Renal cortex interstitium (tissue), 11 donors: ENCODE measurements at regions not wholly inside any gene's neighbourhood (a gene's known extent, or its start where the extent isn't known, plus 50 kb on each side); places are given as distances from the start of the nearest gene placed in this dataset.

Source experiments
- DNase-seq, 11 donors: peaks; one replicate each; pipeline ENCODE4 v3.0.0-alpha.2; 2013; ENCODE audit warnings: low read depth in 9 of 11, low spot score in 4 of 11; ENCODE audit errors: extremely low read depth in 1 of 11

DNA sequence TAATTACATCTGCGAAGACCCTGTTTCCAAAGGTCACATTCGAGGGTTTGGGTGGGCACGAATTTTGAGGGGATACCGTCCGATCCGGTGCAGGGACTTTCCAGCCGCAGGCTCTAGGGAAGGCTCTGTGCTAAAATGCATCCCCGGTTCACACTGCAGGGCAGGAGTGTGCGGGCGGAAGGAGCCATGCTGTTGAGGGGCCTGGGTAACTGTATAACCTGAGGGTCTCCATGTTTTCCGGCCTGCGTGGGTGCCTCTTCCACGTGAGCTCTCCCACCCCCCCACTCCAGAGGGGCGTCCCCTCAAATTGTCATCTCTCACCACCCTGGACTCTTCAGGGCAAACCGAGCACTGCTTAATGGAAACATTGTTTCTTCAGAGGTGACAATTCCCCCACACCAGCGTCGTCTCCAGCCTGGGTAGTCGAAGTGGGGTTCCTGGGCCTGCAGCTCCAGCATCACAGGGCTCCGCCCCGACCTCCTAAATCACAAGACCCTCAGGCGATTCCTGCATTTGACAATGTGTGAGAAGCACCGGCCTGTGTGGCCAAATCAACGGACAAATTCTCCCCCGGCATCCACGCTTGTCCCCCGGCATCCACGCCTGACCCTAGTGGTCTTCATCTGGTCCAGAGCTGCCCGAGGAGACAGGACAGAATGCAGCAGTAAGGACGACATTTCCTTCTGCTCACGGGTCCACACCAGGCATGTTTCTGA, 51.2 kb downstream of the FOXL3 start:
- no peak for DNase-seq

DNA sequence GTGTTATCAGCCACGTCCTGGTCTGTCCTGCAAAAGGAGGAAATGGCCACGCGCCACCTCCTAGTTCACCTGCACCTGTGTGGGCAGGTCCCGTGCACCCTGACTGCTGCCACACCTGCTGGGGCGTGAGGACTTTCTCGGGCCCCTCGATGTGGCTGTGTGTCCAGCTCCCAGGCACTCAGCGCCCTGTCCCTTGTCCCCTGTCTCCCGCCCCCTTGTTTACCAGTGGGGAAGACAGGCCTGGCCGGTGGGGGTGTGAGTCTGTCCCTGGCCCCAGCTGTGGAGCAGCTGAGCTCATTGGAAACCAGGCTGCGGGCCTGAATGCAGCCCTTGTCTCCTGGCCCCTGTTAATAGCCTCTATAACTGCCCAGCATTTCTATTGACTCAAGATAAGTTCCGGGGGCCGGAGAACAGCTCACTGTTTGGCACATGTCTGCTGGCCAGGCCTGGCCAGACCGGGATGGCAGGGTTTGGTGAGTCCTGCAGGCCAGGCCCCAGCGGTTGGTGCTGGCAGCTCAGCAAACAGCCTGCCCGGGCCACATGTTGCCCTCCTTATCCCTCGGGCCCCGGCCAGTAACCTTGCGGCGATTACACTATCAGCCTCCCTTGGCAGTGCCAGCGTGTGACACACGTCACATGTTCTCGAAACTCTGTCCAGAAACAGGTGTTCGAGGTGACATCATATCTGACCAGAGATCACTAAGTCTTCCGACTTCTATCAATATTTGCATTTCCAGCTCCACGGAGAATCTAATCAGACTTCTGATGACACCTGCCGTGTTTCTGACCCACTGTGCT, 52.1 kb downstream of the FOXL3 start:
- no peak for DNase-seq

DNA sequence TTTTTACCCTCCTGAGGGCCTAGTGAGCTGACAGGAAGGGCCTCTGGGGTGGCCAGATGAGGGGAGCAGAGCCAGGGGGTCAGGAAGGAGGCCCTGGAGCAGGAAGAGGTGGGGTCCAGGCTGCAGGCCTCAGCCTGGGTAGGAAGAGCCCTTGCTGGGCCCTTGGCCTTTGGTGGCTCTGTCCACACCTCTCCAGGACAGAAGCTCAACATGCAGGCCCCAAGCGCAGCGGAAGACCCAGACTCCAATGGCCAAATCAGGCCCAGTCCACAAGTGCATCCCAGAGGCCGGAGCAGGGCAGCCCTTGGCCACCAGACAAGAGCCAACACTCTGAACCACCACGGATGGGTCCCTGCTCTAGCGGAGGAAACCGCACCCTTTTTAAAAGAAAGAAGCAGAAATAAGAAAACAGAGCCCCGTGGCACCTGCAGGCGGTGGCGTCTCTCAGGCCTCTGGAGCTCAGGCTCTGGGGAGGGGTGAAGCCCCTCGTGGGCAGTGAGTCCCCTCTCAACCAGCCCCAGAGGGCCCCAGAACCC, 52.8 kb downstream of the FOXL3 start:
- no peak for DNase-seq

DNA sequence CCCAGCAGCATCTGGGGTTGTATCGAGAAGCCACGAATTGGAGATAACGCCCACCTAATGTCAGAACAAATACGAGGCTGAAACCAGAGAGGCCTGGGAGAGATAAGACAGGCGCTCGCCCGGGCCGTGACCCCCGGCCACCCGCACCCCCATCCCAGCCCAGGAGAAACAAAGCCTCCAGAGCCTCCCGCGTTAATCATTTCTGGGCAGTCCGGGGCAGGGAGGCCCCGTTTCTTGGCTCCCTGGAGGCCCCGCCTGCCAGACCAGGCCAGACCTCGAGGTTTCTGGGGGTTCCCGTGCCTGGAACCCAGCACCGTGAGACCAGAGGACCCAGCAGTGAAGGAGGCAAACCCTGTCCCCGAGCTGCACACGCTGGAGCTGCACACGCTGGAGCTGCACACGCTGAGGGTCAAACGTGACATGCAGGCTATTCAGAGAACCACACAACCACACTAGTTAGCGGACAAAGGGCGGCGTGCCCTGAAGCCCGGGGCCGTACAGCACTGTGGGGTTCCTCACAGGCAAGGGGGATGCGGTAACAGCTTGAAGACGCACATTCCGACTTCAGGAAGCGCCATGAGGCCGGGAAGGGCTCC, 53.4 kb downstream of the FOXL3 start:
- DNase-seq: no peak

DNA sequence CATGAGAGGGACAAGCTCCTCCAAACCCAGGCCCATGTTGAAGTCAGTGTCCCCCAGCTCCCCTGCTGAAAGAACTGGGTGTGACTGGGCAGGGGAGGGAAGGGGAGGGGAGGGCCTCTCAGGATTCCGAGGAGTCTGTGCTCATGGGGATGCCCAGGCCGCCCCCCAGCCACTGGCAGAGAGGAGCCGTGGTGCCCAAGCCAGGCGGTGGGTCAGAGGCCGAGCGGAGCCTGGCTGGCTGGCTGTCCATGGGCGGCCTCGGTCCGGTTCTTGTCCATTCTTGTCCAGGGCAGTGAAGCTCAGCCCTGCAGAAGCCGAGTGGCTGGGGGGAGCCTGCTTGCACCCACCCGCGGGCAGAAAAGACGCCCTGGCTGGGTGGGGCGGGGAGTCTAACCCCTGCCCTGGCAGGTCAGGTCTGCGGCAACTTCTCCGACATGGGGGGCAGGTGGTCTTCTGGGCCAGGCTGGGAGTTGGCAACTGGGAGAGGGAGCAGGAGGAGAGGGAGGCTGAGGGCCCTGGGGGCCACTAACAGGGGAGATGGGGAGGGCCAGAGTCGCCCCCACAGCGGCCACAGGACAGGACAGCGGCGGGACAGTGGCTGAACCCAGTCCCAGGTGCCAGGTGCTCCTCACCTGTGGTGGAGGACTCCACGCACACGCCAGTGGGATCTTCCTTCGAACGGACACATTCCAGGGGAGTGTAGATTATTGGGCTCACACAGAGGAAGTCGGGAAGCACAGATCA, 54.1 kb downstream of the FOXL3 start:
- no peak for DNase-seq

DNA sequence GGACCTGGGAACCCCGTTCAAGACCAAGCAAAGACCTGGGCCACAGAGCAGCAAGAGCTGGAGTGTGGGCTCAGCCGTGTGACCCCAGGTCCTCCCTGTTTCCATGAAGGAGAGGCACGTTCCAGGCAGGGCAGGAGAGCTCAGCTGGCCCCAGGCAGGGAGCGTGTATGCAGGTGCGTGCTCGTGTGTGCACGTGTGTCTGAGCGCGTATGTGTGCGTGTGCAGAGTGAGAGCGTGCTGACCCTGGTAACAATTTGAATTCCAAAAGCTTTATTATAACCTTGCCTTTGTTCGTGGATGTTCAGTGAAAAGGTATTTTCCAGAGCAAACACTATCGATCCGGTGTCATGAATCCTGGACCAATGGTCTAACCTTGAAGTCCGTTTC, 54.6 kb downstream of the FOXL3 start:
- no peak for DNase-seq

DNA sequence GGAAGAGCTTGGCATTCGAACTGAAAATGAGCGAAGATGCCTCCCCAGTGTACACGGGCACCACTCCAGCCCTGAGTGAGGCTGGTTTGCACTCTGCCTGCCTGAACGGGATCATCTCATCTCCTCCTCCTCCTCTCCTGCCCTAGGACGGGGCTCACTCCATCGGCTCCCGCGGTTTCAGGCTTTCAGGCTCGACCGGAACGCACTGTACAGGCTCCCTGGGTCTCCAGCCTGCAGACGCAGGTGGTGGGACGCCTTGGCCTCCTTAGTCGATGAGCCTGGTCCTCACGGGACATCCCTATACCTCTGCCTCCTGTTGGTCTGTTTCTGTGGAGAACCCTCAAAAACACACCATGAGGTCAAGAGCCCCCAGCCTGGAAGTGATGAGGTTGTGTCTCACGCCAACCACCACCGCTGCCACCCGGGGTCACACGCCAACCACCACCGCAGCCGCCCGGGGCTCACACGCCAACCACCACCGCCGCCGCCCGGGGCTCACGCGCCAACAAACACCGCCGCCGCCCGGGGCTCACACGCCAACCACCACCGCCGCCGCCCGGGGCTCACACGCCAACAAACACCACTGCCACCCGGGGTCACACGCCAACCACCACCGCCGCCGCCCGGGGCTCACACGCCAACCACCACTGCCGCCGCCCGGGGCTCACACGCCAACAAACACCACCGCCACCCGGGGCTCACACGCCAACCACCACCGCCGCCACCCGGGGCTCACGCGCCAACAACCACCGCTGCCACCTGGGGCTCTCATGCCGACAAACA, 56.3 kb downstream of the FOXL3 start:
- DNase-seq: no peak

DNA sequence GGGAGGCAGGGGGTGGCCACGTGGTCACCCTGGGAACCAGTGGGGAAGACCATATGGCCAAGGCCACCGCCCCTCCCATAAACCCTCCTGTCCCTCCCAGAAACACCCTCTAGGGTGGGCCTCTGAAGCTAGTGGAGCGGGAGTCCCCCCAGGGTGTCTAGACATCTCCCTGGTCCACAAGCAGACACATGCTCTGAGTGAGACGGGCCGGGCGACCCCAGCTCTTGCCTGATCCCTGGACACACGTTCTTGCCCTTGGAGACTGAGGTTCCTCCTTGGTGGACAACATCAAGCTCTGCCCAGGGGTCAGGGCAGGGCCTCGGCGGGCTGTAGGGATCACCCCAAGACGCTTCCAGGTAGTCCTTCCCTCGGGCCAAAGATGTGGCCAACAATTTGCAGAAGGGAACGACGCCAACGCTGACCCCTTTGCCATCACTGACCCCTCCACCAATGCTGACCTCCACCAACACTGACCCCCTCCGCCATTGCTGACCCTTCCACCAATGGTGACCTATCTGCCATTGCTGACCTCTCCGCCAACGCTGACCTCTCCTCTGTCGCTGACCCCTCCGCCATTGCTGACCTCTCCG, 57.1 kb downstream of the FOXL3 start:
- no peak for DNase-seq

DNA sequence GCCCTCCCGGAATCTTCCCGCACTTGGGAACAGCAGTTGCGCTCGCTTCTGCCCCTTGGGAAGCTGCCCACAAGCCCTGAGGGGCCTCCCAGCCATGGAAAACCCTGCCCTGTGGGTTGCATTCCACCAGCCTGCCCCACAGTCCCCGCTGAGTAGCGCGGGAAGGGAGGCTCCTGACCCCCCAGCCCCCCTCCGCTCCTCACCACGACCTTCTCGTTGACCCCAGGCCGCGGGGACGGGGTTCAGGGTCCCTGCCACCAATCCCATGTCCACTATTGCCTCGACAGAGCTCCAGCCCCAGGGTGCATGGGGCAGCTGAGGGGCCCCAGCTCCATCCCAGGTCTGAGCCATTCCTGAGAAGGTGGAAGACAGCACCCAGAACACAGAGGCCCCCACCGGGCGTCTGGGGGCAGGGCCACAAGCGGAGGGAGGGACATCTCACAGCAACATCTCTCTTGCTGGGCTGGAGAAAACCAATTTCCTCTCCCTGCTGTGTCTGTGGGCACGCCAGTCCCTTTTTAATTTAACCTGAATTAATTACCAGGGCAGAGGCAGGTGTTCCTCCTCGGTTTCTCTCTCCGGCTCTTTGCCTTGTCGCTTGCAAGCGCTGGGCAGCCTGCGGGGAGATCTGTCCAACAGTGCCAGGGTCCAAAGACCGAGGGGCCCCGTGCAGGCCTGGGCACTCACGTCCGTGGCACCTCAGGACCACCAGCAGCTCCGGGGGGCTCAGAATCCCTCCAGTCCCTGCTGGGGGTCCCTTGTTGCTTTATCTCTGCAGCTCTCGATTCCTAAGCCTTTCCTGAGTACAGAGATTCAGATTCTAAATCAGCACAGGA, 57.9 kb downstream of the FOXL3 start:
- no peak for DNase-seq

DNA sequence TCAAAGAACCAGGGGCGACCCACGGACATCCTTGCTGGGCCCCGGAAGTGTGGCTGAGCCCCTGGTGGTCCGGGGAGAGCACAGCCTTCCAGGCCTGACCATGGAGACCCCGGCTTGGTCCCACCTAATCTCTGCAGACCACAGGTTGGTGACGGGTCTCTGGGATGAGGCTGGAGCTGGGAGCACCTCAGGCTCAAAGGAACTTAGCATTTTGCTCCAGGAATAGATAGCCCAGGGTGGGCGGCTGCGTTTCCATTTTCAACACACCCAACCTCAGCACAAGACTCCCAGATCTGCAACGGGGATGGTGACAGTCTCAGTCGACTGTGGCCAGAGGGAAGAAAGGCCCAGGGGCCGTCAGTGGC, 58.5 kb downstream of the FOXL3 start:
- DNase-seq: no peak

DNA sequence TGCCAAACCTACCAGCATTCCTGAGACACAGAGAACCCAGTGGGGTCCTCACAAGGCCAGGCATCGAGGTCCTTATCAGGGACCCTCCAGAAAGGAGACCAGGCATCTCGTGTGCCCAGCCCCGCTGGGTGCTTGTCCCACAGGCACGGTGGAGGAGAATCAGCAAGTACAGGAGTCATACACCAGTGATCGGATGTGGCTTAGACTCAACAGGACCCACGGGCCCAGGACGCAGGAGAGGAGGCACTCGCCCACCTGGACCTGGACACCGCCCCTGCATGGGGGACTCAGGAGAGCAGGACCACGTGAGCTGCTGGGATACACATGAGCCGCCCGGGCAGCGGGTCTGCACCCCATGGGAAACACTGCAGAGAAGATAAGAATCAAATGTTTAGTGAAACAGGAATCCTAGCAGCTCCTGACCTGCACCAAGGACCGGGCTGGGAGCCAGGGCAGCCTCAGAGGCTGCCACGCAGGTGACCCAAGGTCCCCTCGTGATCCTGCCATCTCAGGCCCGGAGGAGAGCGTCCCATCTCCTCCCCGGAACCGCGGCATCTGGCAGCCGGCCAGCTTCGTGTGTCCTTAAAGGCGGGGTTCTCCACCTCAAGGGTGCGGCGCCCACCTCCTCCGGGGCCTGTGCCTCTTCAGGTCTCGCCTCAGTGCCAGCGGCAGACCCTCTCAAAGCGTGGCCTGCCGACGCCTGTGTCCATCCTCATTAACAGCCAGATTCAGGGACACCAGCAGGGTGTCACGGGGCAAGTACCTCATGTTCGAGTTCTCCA, 59.2 kb downstream of the FOXL3 start:
- DNase-seq: no peak

DNA sequence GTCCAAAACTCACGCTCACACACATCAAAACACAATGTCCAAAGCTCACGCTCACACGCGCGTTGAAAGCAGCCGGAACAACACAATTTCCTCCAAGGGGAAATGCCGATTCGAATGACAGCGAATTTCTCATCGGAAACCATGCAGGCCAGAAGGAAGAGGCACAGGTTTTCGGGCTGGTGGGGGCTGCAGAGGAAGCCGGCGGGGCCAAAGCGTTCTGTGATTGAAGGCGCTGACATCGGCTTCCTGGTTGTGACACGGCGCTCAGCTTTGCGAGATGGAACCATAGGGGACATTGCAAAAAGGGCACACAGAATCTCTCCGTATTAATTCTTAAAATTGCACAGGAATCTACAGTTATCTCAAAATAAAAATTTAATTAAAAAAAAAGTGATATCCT, 61.3 kb downstream of the FOXL3 start:
- DNase-seq: no peak

DNA sequence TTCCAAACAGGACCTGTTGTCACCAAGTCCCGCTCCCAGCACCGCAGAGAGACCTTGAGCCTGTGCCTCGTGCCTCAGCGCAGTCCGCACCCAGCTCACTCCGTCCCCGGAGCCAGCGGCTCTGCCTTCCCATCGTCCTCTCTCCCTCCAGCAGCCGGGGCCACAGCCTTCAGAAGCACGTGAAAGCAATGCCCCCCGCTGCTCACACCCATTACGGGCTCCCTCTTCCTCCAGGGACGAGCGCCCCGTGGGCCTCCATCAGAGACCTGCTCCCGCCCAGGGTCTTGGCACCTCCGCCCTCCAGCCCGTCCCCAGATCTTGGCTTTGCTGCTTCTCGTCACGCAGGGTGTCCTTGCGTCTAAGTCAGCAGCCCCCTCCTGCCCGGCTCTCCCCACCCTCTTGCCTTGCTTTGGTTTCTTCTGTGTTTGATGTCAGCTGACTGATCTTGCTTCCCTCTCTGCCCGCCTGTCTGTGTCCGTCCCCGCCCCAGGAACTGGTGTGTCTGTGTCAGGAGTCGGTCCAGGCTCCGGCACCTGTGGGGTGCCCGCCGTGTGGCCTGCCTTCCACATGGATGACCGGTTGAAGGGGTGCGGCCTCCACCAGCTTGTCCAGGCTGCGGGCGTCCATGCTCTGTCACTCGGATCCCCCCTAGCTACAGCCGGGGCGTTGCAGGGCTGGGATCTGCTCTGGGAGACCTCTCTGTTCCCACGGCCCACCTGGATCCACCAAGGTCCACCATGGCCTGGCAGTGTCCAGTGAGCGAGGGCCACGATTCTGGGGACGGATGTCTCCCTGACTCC, 61.9 kb downstream of the FOXL3 start:
- DNase-seq: no peak

DNA sequence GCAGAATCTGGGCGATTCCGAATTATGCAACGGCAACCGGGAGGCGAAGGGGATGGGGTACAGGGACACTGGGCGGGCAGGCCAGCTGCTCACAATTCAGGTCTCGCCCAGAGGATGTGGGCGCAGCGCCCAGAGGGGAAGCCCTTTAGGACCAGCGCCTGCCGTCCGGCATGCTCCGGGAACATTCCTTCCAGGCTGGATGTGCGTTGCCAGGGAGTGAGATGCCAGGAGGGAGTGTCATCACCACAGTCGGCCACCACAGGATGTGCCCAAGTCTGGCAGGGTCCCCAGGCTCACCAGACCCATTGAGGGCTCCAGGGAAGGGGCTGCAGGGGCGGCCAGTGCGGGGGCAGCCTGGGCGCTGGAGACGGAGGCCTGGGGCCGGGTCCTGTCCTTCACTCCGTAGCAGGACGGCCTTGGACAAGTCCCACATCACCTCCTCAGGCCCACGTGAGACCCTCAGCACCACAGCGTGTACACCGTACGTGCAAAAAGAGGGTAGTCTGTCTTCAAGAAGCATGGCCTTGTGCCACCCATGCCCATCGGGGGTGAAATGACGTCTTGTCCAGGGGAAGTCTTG, 63.9 kb downstream of the FOXL3 start:
- DNase-seq: no peak

DNA sequence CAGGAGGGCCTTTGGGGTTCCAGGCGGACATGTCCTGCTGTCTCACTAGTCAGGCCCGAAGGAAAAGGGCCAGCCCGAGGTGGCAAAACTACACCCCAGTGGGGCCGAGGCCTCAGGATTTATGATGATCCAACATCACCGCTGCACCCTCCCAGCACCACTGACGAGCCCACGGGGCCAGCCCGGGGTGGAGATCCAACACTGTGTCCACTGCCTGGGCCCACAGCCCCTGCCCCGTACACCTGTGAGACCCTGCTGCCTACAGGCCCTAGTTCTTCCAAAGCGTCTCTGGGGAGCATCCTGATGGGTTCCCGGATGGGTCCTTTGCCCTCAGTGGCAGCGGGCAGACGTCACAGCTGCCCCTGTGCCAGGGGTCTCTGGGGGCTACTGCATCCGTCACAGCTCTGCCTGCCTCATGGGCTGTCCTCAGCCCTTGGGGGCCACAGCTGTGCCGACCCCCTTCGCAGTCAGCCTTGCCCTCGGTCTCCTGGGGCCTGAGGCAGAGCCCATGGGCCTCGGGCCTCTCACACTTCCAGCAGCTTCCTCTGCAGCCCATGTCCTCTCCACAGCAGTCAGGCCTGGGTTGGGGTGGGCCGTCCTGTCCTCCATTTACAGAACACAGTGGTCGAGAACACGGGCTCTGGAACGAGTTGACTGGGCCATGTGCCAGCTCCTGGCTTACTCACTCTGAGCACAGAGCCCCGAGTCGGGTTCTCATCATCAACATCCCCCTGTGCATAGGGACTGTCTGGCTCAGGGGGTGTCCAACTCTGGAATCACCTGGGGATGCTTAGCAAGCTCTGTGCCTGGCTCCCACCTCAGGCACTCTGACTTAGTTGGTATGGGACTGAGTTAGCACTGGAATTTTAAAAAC, 64.9 kb downstream of the FOXL3 start:
- DNase-seq: no peak
